Liver (tissue), 8 donors: ENCODE measurements at regions not wholly inside any gene's neighbourhood (a gene's known extent, or its start where the extent isn't known, plus 50 kb on each side); places are given as distances from the start of the nearest gene placed in this dataset.

Experiments
- DNase-seq: peaks from one replicate; pipeline ENCODE4 v3.0.0-alpha.2; 2017; ENCODE audit warnings: low spot score
- H3K27ac ChIP-seq, 2 donors: one replicate each; pipeline ENCODE4 v1.7.0; 2013; ENCODE audit warnings: inconsistent platforms in 2 of 2, low read length in 2 of 2, control low read depth in 1 of 2, low read depth in 1 of 2, mild to moderate bottlenecking in 1 of 2
- H3K27me3 ChIP-seq, 4 donors: one replicate each; pipeline versions ENCODE4 v1.6.1 to v1.7.0; 2013; ENCODE audit warnings: low read length in 3 of 4, inconsistent platforms in 1 of 4, mild to moderate bottlenecking in 1 of 4, moderate library complexity in 1 of 4; ENCODE audit not compliant: control insufficient read depth in 4 of 4, insufficient read depth in 4 of 4
- H3K36me3 ChIP-seq, 4 donors: one replicate each; pipeline versions ENCODE4 v1.6.1 to v1.7.0; 2013; ENCODE audit warnings: low read length in 3 of 4, mild to moderate bottlenecking in 3 of 4, low read depth in 1 of 4, moderate library complexity in 1 of 4; ENCODE audit not compliant: control insufficient read depth in 4 of 4, insufficient read depth in 3 of 4
- H3K4me1 ChIP-seq, 4 donors: one replicate each; pipeline versions ENCODE4 v1.6.1 to v1.7.0; 2013; ENCODE audit warnings: low read length in 3 of 4, mild to moderate bottlenecking in 3 of 4, moderate library complexity in 1 of 4; ENCODE audit not compliant: control insufficient read depth in 4 of 4, insufficient read depth in 4 of 4
- H3K4me3 ChIP-seq, 3 donors: one replicate each; pipeline versions ENCODE4 v1.6.1 to v1.7.0; 2013; ENCODE audit warnings: low read length in 3 of 3, control low read depth in 1 of 3, low read depth in 1 of 3, mild to moderate bottlenecking in 1 of 3
- H3K9ac ChIP-seq, 2 donors: one replicate each; pipeline ENCODE4 v1.7.0; 2013; ENCODE audit warnings: low read length in 2 of 2, mild to moderate bottlenecking in 2 of 2, moderate library complexity in 2 of 2, control low read depth in 1 of 2, low read depth in 1 of 2
- H3K9me3 ChIP-seq, 4 donors: one replicate each; pipeline versions ENCODE4 v1.6.1 to v1.7.0; 2013; ENCODE audit warnings: low read length in 3 of 4; ENCODE audit not compliant: control insufficient read depth in 4 of 4
- EGR1 ChIP-seq, 2 donors: IDR thresholded peaks; 2 replicates each; pipeline ENCODE4 v1.6.1; 2016 to 2018; ENCODE audit warnings: antibody characterized with exemption in 2 of 2, low read depth in 2 of 2
- FOXA2 ChIP-seq: IDR thresholded peaks from 2 replicates; pipeline ENCODE4 v1.6.1; 2016; ENCODE audit warnings: antibody characterized with exemption
- GABPA ChIP-seq, 2 donors: IDR thresholded peaks in 1 of 2; conservative IDR thresholded peaks in 1 of 2; 2 replicates each; pipeline ENCODE4 v1.6.1; 2016; ENCODE audit warnings: antibody characterized with exemption in 2 of 2, mild to moderate bottlenecking in 1 of 2, moderate library complexity in 1 of 2
- HNF4A ChIP-seq, 2 donors: conservative IDR thresholded peaks; 2 replicates each; pipeline ENCODE4 v1.6.1; 2016; ENCODE audit warnings: antibody characterized with exemption in 2 of 2, mild to moderate bottlenecking in 2 of 2
- HNF4G ChIP-seq: IDR thresholded peaks from 2 replicates; pipeline ENCODE4 v1.6.1; 2016; ENCODE audit warnings: antibody characterized with exemption
- JUND ChIP-seq, 2 donors: IDR thresholded peaks; 2 replicates each; pipeline ENCODE4 v1.6.1; 2016; ENCODE audit warnings: antibody characterized with exemption in 2 of 2
- NR2F2 ChIP-seq: IDR thresholded peaks from 2 replicates; pipeline ENCODE4 v1.6.1; 2016; ENCODE audit warnings: antibody characterized with exemption
- RAD21 ChIP-seq, 2 donors: IDR thresholded peaks; 2 replicates each; pipeline ENCODE4 v1.6.1; 2016; ENCODE audit warnings: antibody characterized with exemption in 2 of 2, mild to moderate bottlenecking in 2 of 2
- RXRA ChIP-seq, 2 donors: IDR thresholded peaks; 2 replicates each; pipeline ENCODE4 v1.6.1; 2017 to 2018; ENCODE audit warnings: antibody characterized with exemption in 2 of 2, mild to moderate bottlenecking in 1 of 2
- SP1 ChIP-seq: IDR thresholded peaks from 2 replicates; pipeline ENCODE4 v1.6.1; 2018; ENCODE audit warnings: antibody characterized with exemption, mild to moderate bottlenecking
- TAF1 ChIP-seq: conservative IDR thresholded peaks from 2 replicates; pipeline ENCODE4 v1.6.1; 2016; ENCODE audit warnings: antibody characterized with exemption, mild to moderate bottlenecking
- YY1 ChIP-seq: IDR thresholded peaks from 2 replicates; pipeline ENCODE4 v1.6.1; 2016; ENCODE audit warnings: antibody characterized with exemption, mild to moderate bottlenecking
- WGBS: extraction: QIAGEN DNeasy Blood & Tissue Kit; methylation state at CpG from one replicate; pipeline ENCODE4 v1.1.7; 2013; 5-methylcytosine and 5-hydroxymethylcytosine counted together
- TF ChIP-seq, protein P1 (sequence below): fragments of 150-350 bp; IDR thresholded peaks from 2 replicates; pipeline ENCODE4 v1.5.1; 2017; ENCODE audit warnings: improper control_type of control experiment, low read depth, low read length; ENCODE audit not compliant: missing input control
- TF ChIP-seq, protein P2 (sequence below): IDR thresholded peaks from 2 replicates; pipeline ENCODE4 v1.6.1; 2016; ENCODE audit warnings: antibody characterized with exemption
- TF ChIP-seq, protein P3 (sequence below): IDR thresholded peaks from 2 replicates; pipeline ENCODE4 v1.6.1; 2016; ENCODE audit warnings: antibody characterized with exemption
- TF ChIP-seq, protein P4 (sequence below): IDR thresholded peaks from 2 replicates; pipeline ENCODE4 v1.6.1; 2016; ENCODE audit warnings: antibody characterized with exemption
- donor health status: healthy.
- donor health status: healthy.
- donor health status: healthy.
- donor health status: healthy.
- donor health status: healthy.

DNA sequence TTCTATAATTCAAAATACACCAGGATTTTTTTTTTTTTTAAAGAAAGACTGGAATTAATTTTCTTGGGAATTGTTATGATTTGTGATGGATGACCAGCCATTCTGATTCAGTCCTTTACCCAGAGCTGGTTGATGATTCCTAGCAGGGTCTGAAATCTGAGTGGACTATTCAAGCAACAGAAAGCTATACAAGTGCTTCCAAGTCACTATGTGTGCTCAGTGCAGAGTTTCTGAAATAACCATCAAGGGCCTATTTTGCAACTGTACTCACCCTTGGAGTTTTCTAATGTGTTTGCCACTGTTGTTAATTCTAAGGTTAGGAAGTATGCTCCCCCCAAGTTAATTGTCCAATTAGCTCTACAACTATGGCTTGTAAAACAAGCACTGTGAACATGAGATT is 137.7 kb upstream of the RAPGEF2 start:
- no peaks in the 10 kb centered on the region for H3K36me3 ChIP-seq
- H3K27me3 ChIP-seq = no peaks in the 10 kb centered on the region
- H3K27ac ChIP-seq = no peak overlapping the region
- no peak overlapping the region for H3K4me3 ChIP-seq
- no peak for DNase-seq
- no peaks in the 10 kb centered on the region for H3K9me3 ChIP-seq
- peaks cover 0 to 4% (median 0%) of the 10 kb centered on the region in 4 donors for H3K4me1 ChIP-seq
- H3K9ac ChIP-seq = no peak overlapping the region
- no peak for TF ChIP-seq RAD21 (IDR thresholded peaks at IDR 0.05)

DNA sequence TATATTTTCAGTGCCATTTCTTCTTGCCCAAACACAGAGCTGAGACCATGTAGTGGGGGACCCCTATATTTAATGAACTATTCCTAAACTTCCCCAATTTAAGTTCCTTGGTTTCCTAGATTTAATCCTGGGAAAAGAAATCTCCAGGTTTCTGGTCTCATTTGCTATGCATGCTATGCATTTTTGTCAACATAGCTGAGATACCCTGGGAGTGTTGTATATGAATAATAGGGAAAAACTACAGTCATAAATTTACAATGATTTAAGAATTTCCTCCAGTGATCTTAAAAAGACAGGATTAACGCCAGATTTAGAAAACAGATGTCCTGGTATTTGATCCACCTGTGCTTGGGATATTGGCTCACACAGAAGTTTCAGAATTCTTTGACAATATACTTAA is 136.8 kb upstream of the RAPGEF2 start:
- Histone ChIP-seq H3K27me3 (no peaks in the 10 kb centered on the region), H3K9me3 (no peaks in the 10 kb centered on the region), H3K9ac (no peak overlapping the region), H3K4me3 (no peak overlapping the region), H3K27ac (no peak overlapping the region), H3K4me1 (peaks cover 0 to 4% (median 0%) of the 10 kb centered on the region in 4 donors), H3K36me3 (no peaks in the 10 kb centered on the region)
- 90% methylated on average over 1 of the region's 1 CpG for WGBS
- no peak for DNase-seq
- TF ChIP-seq EGR1 (IDR thresholded peaks at IDR 0.05; ENCODE audit: low read depth in 2 of 2) (no peak), RXRA (IDR thresholded peaks at IDR 0.05) (no peak), YY1 (no peak), HNF4G (no peak), RAD21 (IDR thresholded peaks at IDR 0.05) (no peak), NR2F2 (no peak), FOXA2 (no peak), JUND (IDR thresholded peaks at IDR 0.05) (no peak), GABPA (IDR thresholded peaks at IDR 0.05 in 1 of 2, conservative IDR thresholded peaks at IDR 0.05 in 1 of 2) (no peak), HNF4A (conservative IDR thresholded peaks at IDR 0.05) (no peak), SP1 (no peak), TAF1 (no peak)
- TF ChIP-seq, protein P1, sequence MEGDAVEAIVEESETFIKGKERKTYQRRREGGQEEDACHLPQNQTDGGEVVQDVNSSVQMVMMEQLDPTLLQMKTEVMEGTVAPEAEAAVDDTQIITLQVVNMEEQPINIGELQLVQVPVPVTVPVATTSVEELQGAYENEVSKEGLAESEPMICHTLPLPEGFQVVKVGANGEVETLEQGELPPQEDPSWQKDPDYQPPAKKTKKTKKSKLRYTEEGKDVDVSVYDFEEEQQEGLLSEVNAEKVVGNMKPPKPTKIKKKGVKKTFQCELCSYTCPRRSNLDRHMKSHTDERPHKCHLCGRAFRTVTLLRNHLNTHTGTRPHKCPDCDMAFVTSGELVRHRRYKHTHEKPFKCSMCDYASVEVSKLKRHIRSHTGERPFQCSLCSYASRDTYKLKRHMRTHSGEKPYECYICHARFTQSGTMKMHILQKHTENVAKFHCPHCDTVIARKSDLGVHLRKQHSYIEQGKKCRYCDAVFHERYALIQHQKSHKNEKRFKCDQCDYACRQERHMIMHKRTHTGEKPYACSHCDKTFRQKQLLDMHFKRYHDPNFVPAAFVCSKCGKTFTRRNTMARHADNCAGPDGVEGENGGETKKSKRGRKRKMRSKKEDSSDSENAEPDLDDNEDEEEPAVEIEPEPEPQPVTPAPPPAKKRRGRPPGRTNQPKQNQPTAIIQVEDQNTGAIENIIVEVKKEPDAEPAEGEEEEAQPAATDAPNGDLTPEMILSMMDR = no peak
- TF ChIP-seq, protein P2, sequence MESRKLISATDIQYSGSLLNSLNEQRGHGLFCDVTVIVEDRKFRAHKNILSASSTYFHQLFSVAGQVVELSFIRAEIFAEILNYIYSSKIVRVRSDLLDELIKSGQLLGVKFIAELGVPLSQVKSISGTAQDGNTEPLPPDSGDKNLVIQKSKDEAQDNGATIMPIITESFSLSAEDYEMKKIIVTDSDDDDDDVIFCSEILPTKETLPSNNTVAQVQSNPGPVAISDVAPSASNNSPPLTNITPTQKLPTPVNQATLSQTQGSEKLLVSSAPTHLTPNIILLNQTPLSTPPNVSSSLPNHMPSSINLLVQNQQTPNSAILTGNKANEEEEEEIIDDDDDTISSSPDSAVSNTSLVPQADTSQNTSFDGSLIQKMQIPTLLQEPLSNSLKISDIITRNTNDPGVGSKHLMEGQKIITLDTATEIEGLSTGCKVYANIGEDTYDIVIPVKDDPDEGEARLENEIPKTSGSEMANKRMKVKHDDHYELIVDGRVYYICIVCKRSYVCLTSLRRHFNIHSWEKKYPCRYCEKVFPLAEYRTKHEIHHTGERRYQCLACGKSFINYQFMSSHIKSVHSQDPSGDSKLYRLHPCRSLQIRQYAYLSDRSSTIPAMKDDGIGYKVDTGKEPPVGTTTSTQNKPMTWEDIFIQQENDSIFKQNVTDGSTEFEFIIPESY = no peak
- TF ChIP-seq, protein P3, sequence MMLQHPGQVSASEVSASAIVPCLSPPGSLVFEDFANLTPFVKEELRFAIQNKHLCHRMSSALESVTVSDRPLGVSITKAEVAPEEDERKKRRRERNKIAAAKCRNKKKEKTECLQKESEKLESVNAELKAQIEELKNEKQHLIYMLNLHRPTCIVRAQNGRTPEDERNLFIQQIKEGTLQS = no peak
- TF ChIP-seq, protein P4, sequence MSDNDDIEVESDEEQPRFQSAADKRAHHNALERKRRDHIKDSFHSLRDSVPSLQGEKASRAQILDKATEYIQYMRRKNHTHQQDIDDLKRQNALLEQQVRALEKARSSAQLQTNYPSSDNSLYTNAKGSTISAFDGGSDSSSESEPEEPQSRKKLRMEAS = no peak

DNA sequence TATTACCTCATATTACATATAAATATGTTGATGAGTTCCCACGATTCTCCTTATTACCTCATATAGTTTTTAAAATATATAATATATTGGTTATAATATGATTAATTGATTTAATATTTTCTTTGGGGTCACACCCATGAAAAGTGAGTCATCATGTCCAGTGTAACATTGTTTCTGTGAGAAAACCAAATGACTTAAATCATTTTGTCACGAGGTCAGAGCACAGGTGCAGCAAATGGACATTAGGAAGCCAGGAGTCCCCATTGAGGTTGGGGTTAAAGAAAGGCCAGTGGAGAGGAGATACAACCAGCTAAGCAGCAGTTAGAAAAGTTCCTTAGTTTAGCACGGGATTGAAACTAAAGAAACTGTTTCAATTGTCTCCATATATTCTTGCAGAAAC is 133.9 kb upstream of the RAPGEF2 start:
- Histone ChIP-seq H3K9me3 (no peaks in the 10 kb centered on the region), H3K36me3 (no peaks in the 10 kb centered on the region), H3K27ac (no peak overlapping the region), H3K4me3 (no peak overlapping the region), H3K4me1 (no peaks in the 10 kb centered on the region), H3K27me3 (no peaks in the 10 kb centered on the region), H3K9ac (no peak overlapping the region)
- no peak for TF ChIP-seq GABPA (IDR thresholded peaks at IDR 0.05 in 1 of 2, conservative IDR thresholded peaks at IDR 0.05 in 1 of 2)
- TF ChIP-seq NR2F2 = no peak
- no peak for TF ChIP-seq SP1
- no peak for DNase-seq
- 83% methylated on average over 3 of the region's 3 CpGs for WGBS
